HepG2 (cell line): ENCODE measurements at regions not wholly inside any gene's neighbourhood (a gene's known extent, or its start where the extent isn't known, plus 50 kb on each side); places are given as distances from the start of the nearest gene placed in this dataset.

Experiments
- ATAC-seq: fragments of 200-7000 bp; cut with Tn5 transposase; 3 replicates; pipeline ENCODE4 v1.9.1; 2020; ENCODE audit warnings: mild to moderate bottlenecking, moderate library complexity
- BruUV-seq: library from RNA; stranded (reverse); fragments of 400-500 nt; replicated peaks from 2 replicates; lab custom pipeline; 2021; lab: Mats Ljungman, UMichigan
- CTCF ChIA-PET: fragments of 300-600 bp; formaldehyde crosslinking; extraction: SDS; loops from one replicate; lab custom pipeline; 2021; ENCODE audit warnings: low total read pairs, inconsistent platforms, low intra/inter-chr PET ratio; lab: Yijun Ruan, JAX
- POLR2A ChIA-PET: fragments of 350-600 bp; sonication (Branson Sonifier 250); formaldehyde crosslinking; loops from one replicate; lab custom pipeline; 2020; ENCODE audit warnings: antibody characterized with exemption, inconsistent platforms; lab: Yijun Ruan, JAX
- DNase-seq: peaks from one replicate; pipeline ENCODE4 v3.0.0-alpha.2; 2015; ENCODE audit warnings: low spot score
- FAIRE-seq: peaks from 3 replicates; lab custom pipeline; 2011; peaks lifted over from hg19 to GRCh38; lab: Jason Lieb, UNC
- H2AFZ ChIP-seq: one replicate; pipeline ENCODE4 v1.6.1; 2011; ENCODE audit warnings: low read length, inconsistent platforms
- H3K27ac ChIP-seq: fragments of 300-600 bp; 3 replicates; pipeline ENCODE4 v1.8.0; 2011; ENCODE audit warnings: mixed run types, mild to moderate bottlenecking, mixed read lengths, low read length, inconsistent platforms; ENCODE audit not compliant: insufficient read depth; ENCODE audit errors: extremely low read length
- H3K27me3 ChIP-seq, 2 experiments: fragments of 200-600 bp in 1 of 2; 2 replicates in 1 of 2; 3 replicates in 1 of 2; pipeline versions ENCODE4 v1.6.0 to v1.8.0; 2011; ENCODE audit warnings: low read length in 2 of 2, mild to moderate bottlenecking in 2 of 2, moderate library complexity in 2 of 2, inconsistent platforms in 1 of 2; ENCODE audit not compliant: insufficient read depth in 2 of 2, control insufficient read depth in 1 of 2
- H3K36me3 ChIP-seq, 2 experiments: fragments of 200-600 bp in 1 of 2; replicated peaks in 1 of 2; 2 replicates in 1 of 2; 3 replicates in 1 of 2; pipeline versions ENCODE4 v1.5.1 to v1.8.0; 2011; ENCODE audit warnings: low read length in 2 of 2, inconsistent platforms in 1 of 2; ENCODE audit not compliant: insufficient read depth in 2 of 2, control insufficient read depth in 1 of 2
- H3K4me1 ChIP-seq: 2 replicates; pipeline ENCODE4 v1.5.1; 2012; ENCODE audit warnings: low read length, inconsistent platforms; ENCODE audit not compliant: insufficient read depth
- H3K4me2 ChIP-seq: 2 replicates; pipeline ENCODE4 v1.6.0; 2011; ENCODE audit warnings: low read depth, low read length, inconsistent platforms
- H3K4me3 ChIP-seq, 3 experiments: fragments of 200-600 bp in 1 of 3; sonication (generic), shearing (Covaris generic) in 1 of 3; replicated peaks in 1 of 3; 2 replicates each; pipeline ENCODE4 v1.5.1; 2011 to 2016; ENCODE audit warnings: low read length in 3 of 3, inconsistent platforms in 2 of 3, low read depth in 2 of 3, mild to moderate bottlenecking in 2 of 3, control low read depth in 1 of 3, mixed read lengths in 1 of 3; ENCODE audit not compliant: insufficient read depth in 1 of 3
- H3K79me2 ChIP-seq: one replicate; pipeline ENCODE4 v1.6.1; 2011; ENCODE audit warnings: low read length, inconsistent platforms; ENCODE audit not compliant: insufficient read depth
- H3K9ac ChIP-seq: 2 replicates; pipeline ENCODE4 v1.6.0; 2011; ENCODE audit warnings: mild to moderate bottlenecking, low read depth, low read length, inconsistent platforms; ENCODE audit not compliant: insufficient read depth
- H3K9me3 ChIP-seq: 2 replicates; pipeline ENCODE4 v1.5.1; 2012; ENCODE audit warnings: mild to moderate bottlenecking, low read length
- H4K20me1 ChIP-seq: 2 replicates; pipeline ENCODE4 v1.6.0; 2011; ENCODE audit warnings: inconsistent platforms, mild to moderate bottlenecking, low read length, moderate library complexity; ENCODE audit not compliant: insufficient read depth
- CENPX ChIP-seq: sonication (generic); formaldehyde crosslinking; IDR thresholded peaks from 2 replicates; pipeline ENCODE4 v1.9.0; 2021; ENCODE audit warnings: mild to moderate bottlenecking, missing genetic modification reagents, moderate library complexity
- DMAP1 ChIP-seq: IDR thresholded peaks from 2 replicates; pipeline ENCODE4 v1.6.1; 2016
- GPN1 ChIP-seq: sonication (generic); formaldehyde crosslinking; IDR thresholded peaks from 2 replicates; pipeline ENCODE4 v1.5.1; 2020; ENCODE audit warnings: missing genetic modification reagents, borderline replicate concordance
- IKZF1 ChIP-seq: fragments of 450-650 bp; IDR thresholded peaks from 2 replicates; pipeline ENCODE4 v1.7.1; 2016
- MED8 ChIP-seq: sonication (generic); formaldehyde crosslinking; IDR thresholded peaks from 2 replicates; pipeline ENCODE4 v1.8.1; 2023; ENCODE audit warnings: mild to moderate bottlenecking, missing genetic modification reagents; ENCODE audit not compliant: insufficient replicate concordance
- MYNN ChIP-seq: sonication (generic); formaldehyde crosslinking; IDR thresholded peaks from 2 replicates; pipeline ENCODE4 v1.4.0; 2020; ENCODE audit warnings: mild to moderate bottlenecking, low read depth, missing genetic modification reagents
- RFX1 ChIP-seq: fragments of 450-650 bp; IDR thresholded peaks from 2 replicates; pipeline ENCODE4 v1.6.1; 2017
- SIN3A ChIP-seq: IDR thresholded peaks from 2 replicates; pipeline ENCODE4 v1.6.1; 2011; ENCODE audit warnings: low read depth, mild to moderate bottlenecking, control low read depth, low read length, borderline replicate concordance
- SOX13 ChIP-seq, 3 experiments: fragments of 450-650 bp in 1 of 3; sonication (generic) in 1 of 3; formaldehyde crosslinking in 1 of 3; IDR thresholded peaks in 2 of 3; conservative IDR thresholded peaks in 1 of 3; 2 replicates each; pipeline versions ENCODE4 v1.5.0 to v1.6.1; 2016 to 2020; ENCODE audit warnings: antibody characterized with exemption in 1 of 3, mild to moderate bottlenecking in 1 of 3, missing compliant biosample characterization in 1 of 3, missing genetic modification reagents in 1 of 3, moderate library complexity in 1 of 3
- ZC3H13 ChIP-seq: sonication (generic); formaldehyde crosslinking; IDR thresholded peaks from 2 replicates; pipeline ENCODE4 v1.8.1; 2023; ENCODE audit warnings: mild to moderate bottlenecking, missing genetic modification reagents, moderate library complexity
- ZNF143 ChIP-seq: sonication (generic); formaldehyde crosslinking; IDR thresholded peaks from 2 replicates; pipeline ENCODE4 v1.4.0; 2020; ENCODE audit warnings: missing genetic modification reagents
- ZNF224 ChIP-seq: sonication (generic); formaldehyde crosslinking; IDR thresholded peaks from 2 replicates; pipeline ENCODE4 v1.5.0; 2020; ENCODE audit warnings: mild to moderate bottlenecking, missing genetic modification reagents
- ZNF235 ChIP-seq: sonication (generic); formaldehyde crosslinking; IDR thresholded peaks from 2 replicates; pipeline ENCODE4 v1.8.1; 2023; ENCODE audit warnings: mild to moderate bottlenecking, missing genetic modification reagents, borderline replicate concordance
- ZNF710 ChIP-seq: sonication (generic); formaldehyde crosslinking; IDR thresholded peaks from 2 replicates; pipeline ENCODE4 v1.5.0; 2020; ENCODE audit warnings: mild to moderate bottlenecking, missing genetic modification reagents, borderline replicate concordance
- ZNF747 ChIP-seq: sonication (generic); formaldehyde crosslinking; IDR thresholded peaks from 2 replicates; pipeline ENCODE4 v1.8.1; 2023; ENCODE audit warnings: missing genetic modification reagents, mild to moderate bottlenecking, borderline replicate concordance
- ZNF768 ChIP-seq: sonication (generic); formaldehyde crosslinking; IDR thresholded peaks from 2 replicates; pipeline ENCODE4 v1.4.0; 2020; ENCODE audit warnings: missing genetic modification reagents
- ZNF773 ChIP-seq: sonication (generic); formaldehyde crosslinking; IDR thresholded peaks from 2 replicates; pipeline ENCODE4 v1.4.0; 2020; ENCODE audit warnings: missing genetic modification reagents, borderline replicate concordance
- ZNF879 ChIP-seq: sonication (generic); formaldehyde crosslinking; IDR thresholded peaks from 2 replicates; pipeline ENCODE4 v1.8.1; 2023; ENCODE audit warnings: missing genetic modification reagents
- ZSCAN31 ChIP-seq: sonication (generic); formaldehyde crosslinking; IDR thresholded peaks from 2 replicates; pipeline ENCODE4 v1.5.0; 2020; ENCODE audit warnings: low read depth, mild to moderate bottlenecking, missing genetic modification reagents
- WGBS: methylation state at CpG from one replicate; pipeline ENCODE4 v1.1.6; 2017; ENCODE audit warnings: low lambda C conversion rate; 5-methylcytosine and 5-hydroxymethylcytosine counted together
- in situ Hi-C: cut with HindIII; loops from 2 replicates; pipeline ENCODE4 v1.10.0; 2017; ENCODE audit warnings: low pct_unique_long_range_greater_than_20kb; ENCODE audit not compliant: extremely low pct_ligation_motif_present
- intact Hi-C: fragments of 100-400 bp; cut with micrococcal nuclease; formaldehyde crosslinking; loops from one replicate; pipeline ENCODE4 v1.10.0; 2022; ENCODE audit not compliant: unreplicated experiment
- TF ChIP-seq, protein P1 (sequence below): sonication (generic); formaldehyde crosslinking; IDR thresholded peaks from 2 replicates; pipeline ENCODE4 v1.5.1; 2020; ENCODE audit warnings: missing genetic modification reagents, mild to moderate bottlenecking, borderline replicate concordance
- TF ChIP-seq, protein P2 (sequence below): IDR thresholded peaks from 2 replicates; pipeline ENCODE4 v1.6.1; 2016; ENCODE audit warnings: mild to moderate bottlenecking

GRCh38 chr1:193431265-193431977 is 245.0 kb upstream of the B3GALT2 start (continued):
- TF ChIP-seq ZSCAN31 (CRISPR knock-in tag) (no peak), CENPX (CRISPR knock-in tag) (no peak), ZNF710 (CRISPR knock-in tag) (no peak), ZNF747 (no peak), SOX13 (IDR thresholded peaks at IDR 0.05) (no peak), SOX13 (CRISPR knock-in tag; conservative IDR thresholded peaks at IDR 0.05 in 1 of 2, IDR thresholded peaks at IDR 0.05 in 1 of 2) (peak in 1 of 2 experiments; percentile 71; a peak in 2 of 4 replicates), SIN3A (no peak), ZNF773 (no peak)
- TF ChIP-seq, all 625 proteins: peak for 13

- Histone ChIP-seq H2AFZ (no peak overlapping the region), H3K4me1 (peaks cover 15% of the 10 kb centered on the region), H3K9me3 (peaks cover 7% of the 10 kb centered on the region; the same call in 1 of the 2 replicates), H3K27ac (no peak overlapping the region), H3K27me3 (no peaks in the 10 kb centered on the region), H3K4me2 (no peak overlapping the region), H3K36me3 (no peaks in the 10 kb centered on the region), H3K79me2 (no peaks in the 10 kb centered on the region), H3K9ac (no peak overlapping the region), H4K20me1 (no peaks in the 10 kb centered on the region), H3K4me3 (no peak overlapping the region)
- intact Hi-C loops: no loop called here
- BruUV-seq: no TSS peak
- 55% methylated on average over 2 of the region's 2 CpGs for WGBS
- ChIA-PET CTCF (no interaction called here), POLR2A (no interaction called here)
- ATAC-seq (no peak), DNase-seq (no peak), FAIRE-seq (no peak)
- TF ChIP-seq ZNF879 (no peak), ZC3H13 (CRISPR knock-in tag) (no peak), DMAP1 (no peak), ZNF143 (no peak), IKZF1 (no peak), ZNF235 (CRISPR knock-in tag) (no peak), MYNN (CRISPR knock-in tag) (no peak), ZNF768 (CRISPR knock-in tag) (no peak), RFX1 (no peak), GPN1 (CRISPR knock-in tag) (no peak), ZNF224 (no peak), MED8 (CRISPR knock-in tag) (no peak)
- TF ChIP-seq, protein P1, sequence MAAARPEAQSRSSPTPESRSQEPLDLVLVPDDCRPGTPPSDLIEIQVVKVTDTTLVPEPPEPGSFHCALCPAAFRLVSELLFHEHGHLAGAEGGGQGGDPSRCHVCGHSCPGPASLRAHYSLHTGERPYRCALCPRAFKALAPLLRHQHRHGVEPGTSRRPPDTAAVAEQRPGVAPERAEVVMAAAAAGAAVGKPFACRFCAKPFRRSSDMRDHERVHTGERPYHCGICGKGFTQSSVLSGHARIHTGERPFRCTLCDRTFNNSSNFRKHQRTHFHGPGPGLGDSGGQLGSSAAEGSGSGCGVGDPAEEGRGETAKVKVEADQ (CRISPR knock-in tag): no peak
- TF ChIP-seq, protein P2, sequence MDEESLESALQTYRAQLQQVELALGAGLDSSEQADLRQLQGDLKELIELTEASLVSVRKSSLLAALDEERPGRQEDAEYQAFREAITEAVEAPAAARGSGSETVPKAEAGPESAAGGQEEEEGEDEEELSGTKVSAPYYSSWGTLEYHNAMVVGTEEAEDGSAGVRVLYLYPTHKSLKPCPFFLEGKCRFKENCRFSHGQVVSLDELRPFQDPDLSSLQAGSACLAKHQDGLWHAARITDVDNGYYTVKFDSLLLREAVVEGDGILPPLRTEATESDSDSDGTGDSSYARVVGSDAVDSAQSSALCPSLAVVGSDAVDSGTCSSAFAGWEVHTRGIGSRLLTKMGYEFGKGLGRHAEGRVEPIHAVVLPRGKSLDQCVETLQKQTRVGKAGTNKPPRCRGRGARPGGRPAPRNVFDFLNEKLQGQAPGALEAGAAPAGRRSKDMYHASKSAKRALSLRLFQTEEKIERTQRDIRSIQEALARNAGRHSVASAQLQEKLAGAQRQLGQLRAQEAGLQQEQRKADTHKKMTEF (CRISPR knock-in tag): no peak
- in situ Hi-C loops: no loop called here
Measured at GRCh38 chr1:193427524-193427923, 241.1 kb upstream of the B3GALT2 start.
